C1 segment of cervical spinal cord (tissue), 14 donors: ENCODE measurements at regions not wholly inside any gene's neighbourhood (a gene's known extent, or its start where the extent isn't known, plus 50 kb on each side); places are given as distances from the start of the nearest gene placed in this dataset.
"Not testable (repeated sequence)": the region's sequence is repeated elsewhere in the genome, so short reads cannot be mapped to it uniquely, and the experiment has no call there.

Source experiments
- DNase-seq, 14 donors: peaks; one replicate each; lab custom pipeline; 2025; lab: John Stamatoyannopoulos, UW

DNA sequence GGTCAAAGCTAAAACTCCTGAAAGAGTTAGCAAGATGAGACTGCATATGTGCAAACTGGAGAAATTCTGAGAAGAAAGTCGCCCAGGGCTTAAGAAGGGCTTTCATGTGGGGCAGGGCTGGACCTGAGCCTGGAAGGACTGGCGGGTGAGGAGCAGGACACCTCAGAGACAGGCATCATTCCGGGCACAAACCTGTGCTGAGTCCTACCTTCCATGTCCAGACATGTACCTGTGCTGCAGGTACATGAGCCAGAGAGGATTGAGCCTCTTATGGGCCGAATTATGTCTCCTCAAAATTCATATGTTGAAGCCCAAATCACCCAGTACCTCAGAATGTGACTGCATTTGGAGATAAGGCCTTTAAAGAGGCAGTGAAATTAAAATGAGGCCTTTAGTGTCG is 171.0 kb downstream of the QRSL1 start:
- no peak for DNase-seq

DNA sequence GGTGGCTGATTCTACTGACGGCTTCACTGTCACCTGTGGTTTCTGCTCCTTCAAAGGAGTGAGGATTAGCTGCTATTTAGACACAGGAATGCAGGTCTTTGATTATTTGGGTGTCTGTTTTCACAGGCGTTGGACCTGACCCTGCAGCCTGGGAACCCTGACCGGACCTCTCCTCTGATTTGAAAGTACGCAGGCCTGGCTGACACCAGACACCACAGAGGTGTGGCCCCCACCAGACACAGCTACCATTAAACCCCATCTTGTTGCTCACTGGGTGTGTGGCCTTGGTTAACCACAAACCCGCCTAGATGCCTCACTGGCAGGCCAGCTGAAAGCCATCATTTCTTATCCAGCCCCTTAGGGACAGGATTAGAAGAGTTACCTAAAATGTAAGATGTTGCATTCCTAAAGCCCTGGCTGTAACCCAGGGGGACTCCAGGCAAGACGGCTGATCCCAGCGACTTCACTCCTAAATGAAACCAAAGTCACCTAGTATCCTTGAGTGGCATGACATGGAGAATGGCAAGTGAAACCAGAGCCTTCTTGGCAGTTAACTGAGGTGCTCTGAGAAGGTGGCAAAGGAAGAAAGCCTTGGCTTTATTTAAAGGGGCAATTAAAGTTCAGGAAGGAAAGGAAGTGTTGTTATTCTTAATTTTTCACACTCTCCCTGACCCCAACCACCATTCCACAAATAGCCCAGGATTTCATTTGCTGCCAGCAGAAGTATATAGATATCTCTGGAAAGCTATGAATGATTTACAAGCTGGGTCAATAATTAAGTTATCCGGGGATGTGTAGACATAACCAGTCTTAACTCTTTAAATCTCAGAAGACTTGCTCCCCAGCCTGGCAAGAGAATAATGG is 169.9 kb downstream of the QRSL1 start:
- no peak for DNase-seq

DNA sequence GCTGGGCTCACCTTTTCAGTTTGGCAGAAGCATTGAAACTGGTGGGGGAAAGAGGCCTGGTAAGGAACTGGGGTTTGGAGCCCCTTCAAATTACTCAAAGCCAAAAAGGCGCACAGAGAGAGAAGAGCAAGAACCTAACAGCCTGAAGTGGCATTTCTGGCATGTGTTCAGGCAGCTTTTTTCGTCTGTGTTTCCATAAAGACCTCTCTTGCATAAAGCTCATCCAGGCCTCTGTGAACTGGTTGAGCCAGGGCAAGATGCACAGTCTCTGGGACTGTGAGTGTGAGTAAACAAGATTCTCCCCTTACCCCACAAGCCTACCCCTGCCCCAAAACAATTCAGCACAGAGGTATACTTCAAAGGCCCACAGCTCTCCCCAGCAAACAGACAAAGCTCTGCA is 167.8 kb downstream of the QRSL1 start:
- DNase-seq: no peak

DNA sequence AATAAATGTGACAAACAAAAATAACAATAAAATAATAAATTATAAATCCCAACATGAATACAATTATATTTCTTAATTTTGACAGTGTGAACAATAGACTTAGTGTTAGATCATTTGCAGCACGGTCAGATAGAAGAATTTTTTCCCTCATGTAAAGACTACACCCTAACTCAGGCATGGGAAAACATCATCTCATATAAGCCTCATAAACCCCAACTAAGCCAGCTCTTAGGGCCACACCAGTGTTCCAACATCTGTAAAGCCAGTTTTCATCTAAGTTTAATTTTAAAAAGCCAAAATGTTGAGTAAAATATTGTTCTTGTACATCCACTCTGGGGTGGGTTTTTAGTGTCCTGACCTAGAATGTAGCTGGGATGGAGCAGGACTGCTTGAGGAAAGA is 167.4 kb downstream of the QRSL1 start:
- no peak for DNase-seq

DNA sequence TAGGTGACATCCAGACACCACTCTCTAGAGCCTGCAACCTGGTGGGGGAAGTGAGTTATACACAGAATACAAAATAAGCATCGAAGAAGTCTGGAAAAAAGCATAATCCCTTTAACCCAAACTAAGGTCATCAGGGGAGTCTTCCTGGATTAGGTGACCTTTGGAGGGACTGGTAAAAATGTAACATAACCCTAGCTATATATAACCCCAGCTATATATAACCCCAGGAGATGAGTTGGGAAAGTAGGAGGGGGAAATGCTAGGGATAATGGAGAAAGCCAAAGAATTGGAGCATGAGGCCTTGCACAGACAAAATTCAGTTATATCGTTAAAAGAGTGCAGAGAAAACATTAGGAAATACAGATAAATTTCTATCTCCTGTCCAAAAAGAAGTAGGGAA is 164.8 kb downstream of the QRSL1 start:
- DNase-seq: no peak

DNA sequence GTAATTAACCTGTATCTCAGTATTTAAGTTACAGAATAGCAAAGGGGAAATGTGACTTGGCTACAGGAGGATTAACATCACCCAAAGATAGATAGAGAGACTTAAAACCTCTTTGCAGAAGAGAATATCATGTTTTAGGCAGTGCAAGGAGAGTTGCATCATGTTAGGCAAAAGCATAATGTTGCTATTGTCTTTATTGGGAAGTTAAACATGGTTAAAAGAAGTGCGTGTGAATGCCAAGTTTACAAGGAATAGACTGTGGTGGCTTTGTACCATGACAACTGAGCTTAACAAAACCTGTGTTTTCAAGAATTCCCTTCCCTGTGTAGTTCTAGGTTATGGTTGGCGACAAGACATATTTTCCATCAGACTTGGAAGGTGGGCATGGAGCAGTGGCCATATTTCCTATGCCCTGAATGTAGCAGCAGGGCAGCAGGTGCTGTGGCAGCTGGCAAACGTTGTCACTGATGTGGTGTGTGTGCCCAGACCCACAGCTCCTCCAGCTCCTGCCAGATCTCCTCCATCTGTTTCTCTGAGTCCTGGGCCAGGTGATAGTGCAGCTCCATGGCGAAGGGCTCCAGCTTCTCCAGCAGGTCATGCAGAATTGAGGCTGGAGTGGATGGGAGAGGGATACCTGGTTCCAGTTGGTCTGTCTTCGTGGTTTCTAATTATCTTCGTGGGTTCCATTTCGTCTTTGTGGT is 163.3 kb downstream of the QRSL1 start:
- DNase-seq: no peak

DNA sequence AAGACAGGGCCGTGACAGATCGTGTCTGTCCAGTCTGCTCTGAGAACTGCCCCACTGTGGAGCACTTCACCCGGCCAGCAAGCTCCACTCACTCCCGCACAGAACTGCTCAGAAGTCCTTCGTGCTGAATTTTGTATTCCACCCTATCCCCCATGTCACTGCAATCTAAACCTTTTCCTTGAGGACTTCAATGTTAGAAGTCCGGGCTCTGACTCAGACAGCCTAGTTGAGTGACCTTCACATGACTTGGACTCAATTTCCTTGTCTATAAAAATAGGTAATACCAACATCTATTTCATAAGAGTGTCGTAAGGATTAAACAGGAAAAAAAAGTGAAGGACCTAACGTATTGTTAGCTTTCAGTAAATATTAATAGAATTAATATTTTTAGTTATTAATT is 161.6 kb downstream of the QRSL1 start:
- no peak for DNase-seq

DNA sequence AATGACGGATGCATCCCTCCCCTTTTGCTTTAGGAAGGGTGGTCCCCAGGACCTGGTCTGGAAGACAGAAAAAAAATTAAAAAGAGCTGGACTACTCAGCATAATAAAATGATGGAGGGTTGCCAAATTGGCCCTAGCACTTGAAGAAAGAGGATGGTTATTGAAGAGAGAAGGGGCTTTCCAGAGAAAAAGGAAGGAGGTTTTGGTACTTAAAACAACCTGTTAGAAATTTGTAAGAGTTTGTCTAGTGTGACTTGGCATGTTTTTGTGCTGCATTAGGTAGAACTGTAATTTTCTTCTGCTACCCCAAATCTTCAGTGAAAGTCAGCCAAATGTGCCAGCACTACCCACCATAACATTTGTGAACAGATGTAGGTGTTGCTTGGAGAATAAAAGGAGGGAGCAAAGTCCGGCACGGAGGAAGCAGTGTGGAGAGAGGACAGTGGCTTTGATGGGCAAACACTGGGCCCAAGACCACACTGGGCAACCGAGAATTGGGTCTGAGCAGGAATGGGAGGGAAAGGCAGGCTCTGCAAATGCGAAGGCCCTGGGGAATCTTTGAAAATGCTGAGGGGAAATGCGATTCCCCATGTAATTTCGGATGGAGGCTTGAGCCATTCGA is 160.9 kb downstream of the QRSL1 start:
- no peak for DNase-seq

DNA sequence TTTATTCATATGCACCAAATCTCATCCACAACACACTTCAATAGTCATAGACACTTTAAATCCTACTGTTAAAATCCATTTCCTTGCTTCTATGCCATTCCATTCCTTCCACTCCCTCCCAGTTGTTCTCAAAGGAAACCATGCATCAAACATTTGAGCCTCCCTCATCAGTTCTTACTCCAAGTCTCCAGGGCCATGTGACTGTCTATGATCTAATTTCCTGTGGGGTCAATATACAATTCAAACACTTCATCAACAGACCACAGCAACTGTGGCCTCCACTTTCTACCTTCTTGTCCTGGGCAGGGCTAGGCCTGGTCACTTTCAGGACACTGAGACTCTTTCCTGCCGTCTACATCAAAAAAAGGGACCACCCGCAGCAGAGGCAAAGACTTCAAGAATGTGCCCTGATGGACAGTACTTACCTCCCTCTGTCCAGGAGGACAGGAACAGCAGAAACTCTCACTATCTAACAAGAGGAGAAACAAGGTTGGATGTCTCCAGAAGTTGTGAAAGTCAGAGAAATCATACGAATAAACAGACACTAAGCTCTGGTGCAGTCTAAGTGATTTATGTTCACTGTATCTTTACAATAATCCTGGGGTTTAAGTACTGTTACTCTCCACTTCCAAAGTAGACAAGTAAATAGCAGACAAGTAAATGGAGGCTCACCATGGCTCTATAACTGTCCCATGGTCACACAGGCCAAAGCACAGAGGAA is 160.2 kb downstream of the QRSL1 start:
- no peak for DNase-seq

DNA sequence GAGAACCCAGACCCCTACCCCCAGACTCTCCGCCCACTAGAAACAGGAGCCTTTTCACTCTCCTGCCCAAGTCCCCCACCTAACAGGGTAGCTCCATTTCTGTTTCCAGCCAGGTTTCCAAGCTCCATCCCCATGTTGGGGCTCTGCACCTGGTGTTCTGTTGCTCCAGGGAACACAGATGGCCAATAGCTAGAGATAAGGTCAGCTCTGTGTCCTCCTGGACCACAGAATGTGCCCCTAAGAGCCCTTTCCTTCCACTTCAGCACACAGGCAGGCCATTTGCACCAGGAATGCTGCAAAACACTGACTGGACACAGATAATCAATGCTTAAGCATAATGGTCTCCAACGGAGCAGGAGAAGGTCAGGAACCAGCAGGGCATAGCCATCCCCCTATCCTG is 159.4 kb downstream of the QRSL1 start:
- no peak for DNase-seq

DNA sequence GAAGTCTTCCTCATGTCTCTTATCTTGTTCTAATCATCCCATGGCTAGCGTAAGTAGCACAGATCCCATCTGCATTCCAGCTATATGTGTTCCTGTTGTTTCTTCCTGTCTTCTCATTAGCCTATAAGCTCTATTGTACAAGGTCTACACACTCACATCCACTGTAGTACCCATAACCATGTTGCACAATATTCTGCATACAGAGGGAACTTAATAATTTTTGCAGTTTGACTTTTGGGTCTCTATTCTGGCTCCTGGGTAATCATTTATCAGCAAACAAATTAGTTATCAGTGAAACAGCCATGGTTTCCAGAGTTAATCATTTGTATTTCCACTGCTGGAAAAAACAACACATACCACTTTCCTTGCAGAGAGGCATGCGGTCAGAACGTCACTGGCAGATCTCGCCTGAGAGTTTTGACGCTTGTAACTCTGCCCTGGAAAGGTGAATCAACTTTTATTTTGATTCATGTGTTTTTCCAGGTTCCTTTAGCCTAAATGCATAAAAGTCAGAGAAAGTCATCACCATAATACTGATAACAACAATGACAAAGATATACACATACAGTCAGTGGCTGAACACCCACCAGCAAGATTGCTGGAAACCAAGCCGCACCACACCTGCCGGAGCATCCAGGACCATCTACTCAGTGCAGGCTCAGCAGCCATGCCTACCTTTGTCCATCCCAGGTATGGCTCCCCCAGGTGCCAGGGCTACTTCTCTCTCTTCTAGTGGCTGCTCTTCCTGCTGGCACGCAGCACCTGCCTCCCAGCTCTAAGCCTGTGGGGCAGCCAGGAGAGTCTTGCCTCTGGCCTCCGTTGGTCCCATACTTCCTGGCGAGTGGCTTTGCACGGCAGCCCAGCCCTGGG is 158.2 kb downstream of the QRSL1 start:
- DNase-seq: no peak

DNA sequence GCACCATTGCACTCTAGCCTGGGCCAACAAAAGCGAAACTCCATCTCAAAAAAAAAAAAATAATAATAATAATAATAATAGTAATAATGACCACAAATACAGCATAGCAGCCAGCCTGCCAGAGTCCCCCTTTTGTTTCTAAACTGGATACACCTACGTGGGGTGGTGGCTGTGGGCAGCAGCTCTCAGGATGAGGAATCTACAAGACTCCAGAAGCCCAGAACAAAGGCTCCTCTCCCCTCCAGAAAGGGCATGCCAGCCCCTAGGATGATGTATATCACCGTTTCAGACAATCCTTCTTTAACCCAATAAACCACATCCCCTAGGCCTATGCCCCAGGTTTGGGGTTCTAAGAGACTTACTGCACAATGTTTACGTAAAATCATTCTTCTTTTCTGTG is 155.9 kb downstream of the QRSL1 start:
- DNase-seq: no peak

DNA sequence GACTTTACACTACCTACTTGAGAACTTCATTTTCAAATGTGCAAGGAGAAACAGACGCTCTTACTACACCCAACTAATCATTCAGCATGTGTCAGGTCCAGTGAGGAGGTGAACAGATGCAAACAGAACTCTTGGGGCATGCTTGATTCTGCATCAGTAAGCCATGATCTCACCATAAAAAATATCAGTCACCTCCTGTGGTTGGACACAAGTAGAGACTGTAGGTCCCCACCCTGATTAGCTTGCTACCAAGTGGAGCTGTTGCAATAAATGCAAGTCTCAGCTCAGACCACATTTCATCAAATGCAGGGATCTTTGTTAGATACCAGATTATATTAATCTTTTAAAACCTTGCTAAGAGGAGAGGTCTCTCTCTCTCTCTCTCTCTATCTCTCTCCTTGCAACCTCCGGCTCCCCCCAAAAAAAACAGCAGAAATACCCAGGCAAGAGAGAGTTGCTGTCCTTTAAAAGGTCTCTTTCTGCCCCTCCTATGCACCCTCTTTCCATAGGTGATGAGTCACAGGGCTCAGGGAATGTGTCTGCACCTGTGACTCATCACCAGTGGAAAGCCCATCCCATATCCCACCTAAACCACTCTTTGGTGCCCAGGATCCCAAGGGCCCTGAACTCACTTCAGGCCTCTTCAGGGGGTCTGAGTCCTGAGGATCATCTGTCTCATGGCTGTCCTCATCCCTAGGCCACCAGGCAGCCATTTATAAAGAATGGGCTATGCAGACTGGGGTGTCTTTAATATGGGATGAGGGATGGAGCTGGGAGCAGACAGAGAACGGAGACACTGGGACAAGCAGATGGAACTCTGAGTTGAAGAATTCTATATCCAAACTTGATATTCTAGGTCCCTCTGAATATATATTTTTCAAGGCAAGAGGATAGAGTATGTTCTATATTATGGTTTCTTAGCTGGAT is 154.5 kb downstream of the QRSL1 start:
- no peak for DNase-seq

DNA sequence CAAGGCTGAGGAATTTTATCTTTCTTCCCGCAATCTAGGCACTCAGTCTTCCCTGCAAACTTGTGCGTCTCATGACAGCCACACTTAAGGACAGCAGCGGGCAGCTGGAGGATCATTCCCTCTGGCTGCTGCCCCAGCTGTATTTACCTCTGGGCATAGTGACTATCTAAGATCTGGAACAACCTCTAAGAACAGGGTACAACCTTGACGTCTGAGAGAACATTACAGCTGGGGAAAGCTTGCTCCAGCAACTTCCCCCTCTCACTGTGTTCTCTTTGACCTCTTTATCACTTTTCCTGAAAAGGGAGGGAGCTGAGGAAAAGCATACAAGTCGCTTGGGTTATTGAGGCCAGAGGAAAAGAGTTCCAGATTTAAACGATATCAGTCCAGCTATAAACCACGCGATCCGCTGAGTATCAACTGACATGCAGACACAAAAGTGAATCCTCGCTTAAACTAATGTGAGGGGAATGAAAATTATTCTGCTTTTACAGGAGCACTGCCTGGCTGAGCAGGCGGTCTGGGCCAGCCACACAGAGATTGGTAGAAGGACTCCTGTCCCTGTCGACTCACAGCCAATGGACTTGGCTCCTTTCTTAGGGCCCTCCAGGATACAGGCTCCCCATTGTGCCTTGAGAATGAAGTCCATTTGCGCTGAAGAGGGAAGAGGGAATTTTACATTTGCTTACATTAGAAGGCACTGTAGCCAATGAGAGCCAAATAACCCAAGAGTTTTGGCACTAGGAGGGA is 153.3 kb downstream of the QRSL1 start:
- DNase-seq: no peak

DNA sequence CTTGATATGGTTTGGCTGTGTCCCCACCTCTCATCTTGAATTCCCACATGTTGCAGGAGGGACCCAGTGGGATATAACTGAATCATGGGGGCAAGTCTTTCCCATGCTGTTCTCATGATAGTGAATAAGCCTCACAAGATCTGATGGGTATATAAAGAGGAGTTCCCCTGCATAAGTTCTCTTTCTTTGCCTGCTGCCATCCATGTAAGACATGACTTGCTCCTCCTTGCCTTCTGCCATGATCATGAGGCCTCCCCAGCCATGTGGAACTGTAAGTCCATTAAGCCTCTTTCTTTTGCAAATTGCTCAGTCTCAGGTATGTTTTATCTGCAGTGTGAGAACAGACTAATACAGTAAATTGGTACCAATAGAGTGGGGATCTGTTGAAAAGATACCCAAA is 150.2 kb downstream of the QRSL1 start:
- not testable (repeated sequence) for DNase-seq

DNA sequence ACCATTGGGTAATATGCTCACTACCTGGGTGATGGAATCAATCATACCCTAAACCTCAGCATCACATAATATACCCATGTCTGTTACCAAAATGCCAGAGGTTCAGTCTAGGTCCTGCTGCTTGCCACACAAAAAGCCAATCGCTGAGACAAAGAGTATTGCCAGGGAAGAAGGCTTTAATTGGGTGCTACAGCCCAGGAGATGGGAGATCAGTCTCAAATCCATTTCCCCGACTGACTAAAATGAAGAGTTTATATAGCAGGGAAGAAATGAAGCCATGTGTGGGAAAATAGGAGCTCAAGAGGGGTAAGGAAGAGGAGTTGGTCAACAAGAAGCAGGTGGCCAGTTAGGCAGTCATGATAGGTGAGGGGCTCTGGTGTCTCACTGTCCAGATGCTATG is 149.6 kb downstream of the QRSL1 start:
- no peak for DNase-seq

DNA sequence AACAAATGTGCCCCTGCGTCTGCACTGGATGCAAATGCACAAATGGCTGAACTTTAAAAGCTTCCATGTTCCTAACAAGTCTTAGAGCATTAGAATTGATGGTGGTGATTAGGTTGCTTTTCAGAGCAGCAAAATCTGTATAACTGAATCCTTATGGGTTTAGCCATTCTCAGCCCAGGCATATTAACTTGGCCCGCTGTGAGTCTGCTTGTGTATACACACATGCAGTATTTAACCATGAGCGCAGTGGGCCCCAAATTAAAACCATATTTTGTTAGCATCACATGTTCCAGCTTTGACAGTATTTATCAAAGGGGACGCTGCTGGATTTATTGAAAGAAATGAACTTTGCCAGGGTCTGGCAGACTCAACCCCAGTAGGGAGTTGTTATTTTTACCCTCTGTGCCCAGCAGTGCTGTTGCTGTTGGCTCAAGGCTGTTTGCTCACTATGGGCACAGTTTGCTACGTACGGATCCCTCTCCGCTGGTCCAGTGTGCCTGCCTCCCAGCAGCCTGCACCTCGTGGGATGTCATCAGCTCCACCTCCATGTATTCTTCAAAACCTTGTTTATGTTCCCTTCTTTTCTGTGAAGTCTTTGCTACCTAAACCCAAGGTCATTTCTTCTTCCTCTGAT is 144.7 kb downstream of the QRSL1 start:
- no peak for DNase-seq

DNA sequence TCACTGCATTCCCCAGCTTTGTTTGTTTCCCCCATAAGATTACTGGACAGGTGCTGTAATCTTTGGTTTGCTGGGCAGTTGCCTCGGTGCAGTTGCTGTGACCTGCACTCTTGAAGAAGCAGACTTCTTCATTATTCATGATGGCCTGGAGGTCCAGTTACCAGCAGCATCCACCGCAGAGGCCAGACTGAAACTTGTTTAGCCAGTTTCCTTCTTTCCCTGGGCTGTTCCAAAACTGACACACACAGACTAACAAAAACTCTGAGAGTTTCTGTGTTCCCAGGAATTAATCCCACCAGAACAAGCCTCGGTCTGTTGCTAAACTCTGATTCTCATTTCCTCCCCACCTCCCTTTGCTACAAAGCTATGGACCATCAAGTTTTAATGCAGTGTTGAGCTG is 144.1 kb downstream of the QRSL1 start:
- DNase-seq: no peak
